ENCODE measurements at regions not wholly inside any gene's neighbourhood (a gene's known extent, or its start where the extent isn't known, plus 50 kb on each side); places are given as distances from the start of the nearest gene placed in this dataset.

- TF ChIP-seq CTCF (IDR thresholded peaks at IDR 0.05) (no peak), POLR2AphosphoS5 (IDR thresholded peaks at IDR 0.05) (no peak)
Observed at GRCh38 chr12:86950043-86950442, 693.9 kb upstream of the MGAT4C start.

Data from upper lobe of left lung (tissue), 4 donors.